ENCODE measurements at regions not wholly inside any gene's neighbourhood (a gene's known extent, or its start where the extent isn't known, plus 50 kb on each side); places are given as distances from the start of the nearest gene placed in this dataset.
"Not testable (repeated sequence)": the region's sequence is repeated elsewhere in the genome, so short reads cannot be mapped to it uniquely, and the experiment has no call there.

DNA sequence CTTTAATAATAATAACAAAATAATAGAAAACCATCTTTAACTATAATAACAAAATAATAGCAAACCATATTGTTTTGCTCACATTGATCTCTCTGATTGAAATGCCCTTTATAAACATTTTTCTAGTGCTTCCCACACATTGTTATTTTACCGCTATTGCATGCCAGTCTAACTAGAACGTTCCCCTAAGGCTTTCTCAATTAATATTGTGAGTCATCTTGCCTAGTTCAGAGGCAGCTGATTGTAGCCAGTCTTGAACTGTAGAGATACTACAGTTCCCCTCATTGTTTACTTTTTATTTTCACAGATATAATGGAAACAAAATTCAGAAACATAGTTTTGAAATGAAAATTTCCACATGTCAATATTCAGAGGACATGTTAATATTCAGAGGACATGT lies 192.3 kb upstream of the ADGRL4 start:
- DNase-seq, result no peak

DNA sequence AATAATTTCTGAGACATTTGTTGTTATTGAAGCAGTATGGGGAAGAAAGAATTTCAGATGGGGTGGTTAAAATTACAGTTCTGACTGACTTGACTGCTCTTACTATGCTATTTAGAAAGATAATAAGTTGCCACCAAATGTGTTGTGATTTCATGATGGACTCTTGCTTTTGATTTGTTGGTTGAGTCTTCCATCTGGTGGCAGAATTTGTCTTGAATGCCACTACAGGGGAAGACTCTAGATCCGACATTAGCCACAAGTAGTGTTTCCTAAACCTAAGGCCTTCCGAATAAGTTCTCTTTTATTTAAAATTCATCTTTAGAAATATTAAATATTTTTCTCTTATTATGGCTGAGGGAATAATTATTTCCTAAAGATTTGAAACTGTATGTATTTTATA lies 190.9 kb upstream of the ADGRL4 start:
- DNase-seq, result no peak

DNA sequence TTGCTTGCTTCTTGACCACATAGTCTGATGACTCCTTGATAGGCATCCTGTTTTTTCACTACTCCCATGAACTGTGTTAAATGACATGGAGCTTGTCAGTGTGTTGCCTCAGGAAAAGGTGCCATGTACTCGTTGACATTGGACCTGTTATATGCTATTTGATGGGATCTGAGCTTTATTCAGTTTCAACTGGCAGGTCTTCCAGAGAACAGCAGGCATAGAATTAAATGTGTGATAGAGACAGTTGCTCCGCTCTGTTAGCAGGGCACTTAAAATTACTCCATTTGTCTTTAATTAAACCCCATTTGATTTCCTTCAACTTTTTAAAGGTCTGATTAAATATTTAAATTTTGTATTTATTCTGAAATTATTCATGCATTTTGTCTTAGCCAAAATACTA lies 189.7 kb upstream of the ADGRL4 start:
- no peak for DNase-seq

DNA sequence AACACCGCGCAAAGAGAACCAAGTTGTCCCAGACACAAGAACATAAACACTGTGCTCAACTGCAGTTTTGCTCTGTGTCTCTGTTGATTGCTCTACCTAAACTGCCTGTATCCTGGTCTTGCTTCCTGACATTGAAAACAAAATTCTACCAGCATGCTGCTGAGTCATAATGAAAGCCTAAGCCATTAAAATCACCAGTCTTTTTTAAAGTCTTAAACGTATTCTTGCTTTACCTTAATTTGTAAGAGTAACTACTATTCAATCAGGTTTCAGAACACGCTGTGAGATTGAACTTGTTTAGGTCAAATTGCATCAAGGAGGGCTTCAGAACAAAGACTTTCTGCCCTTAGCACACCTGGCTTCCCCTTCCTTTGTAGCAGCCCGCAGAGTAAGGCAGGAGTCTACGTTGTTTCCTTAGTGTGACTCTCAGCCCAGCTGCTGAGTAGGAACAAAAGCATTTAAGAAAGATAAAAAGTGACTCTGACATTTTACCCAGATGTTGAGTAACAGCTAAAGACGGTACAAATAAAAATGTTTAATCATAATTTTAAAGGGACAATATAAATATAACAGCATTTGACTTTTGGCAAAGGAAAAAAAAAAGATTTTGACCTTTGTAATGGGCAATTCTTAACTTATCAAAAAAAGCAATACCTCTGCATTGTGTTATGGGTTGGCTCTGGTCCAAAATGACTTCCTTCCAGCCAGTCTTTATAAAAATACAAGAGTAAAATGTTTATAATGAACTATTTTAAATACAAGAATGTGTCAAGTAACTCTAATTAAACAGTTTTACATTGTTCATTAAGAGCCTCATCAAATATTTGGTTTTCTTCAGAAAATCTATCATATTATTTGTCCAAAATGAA lies 186.9 kb upstream of the ADGRL4 start:
- DNase-seq, result no peak

DNA sequence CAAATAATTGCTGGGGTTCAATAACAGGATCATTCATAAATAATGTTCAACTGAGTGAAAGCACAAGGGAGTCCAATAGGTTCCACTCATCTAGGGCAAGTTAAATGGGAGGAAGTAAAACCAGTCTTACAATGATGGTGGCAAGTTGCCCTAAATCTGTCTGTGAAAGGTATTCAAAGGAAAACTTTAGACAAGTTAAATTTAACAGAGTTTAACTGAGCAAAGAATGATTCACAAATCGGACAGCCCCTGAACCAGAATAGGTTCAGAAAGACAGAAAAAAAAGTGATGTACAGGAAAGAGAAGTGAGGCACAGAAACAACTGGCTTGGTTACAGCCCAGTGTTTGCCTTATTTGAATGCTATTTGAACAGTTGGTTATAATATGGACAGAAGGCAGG lies 183.5 kb upstream of the ADGRL4 start:
- no peak for DNase-seq

DNA sequence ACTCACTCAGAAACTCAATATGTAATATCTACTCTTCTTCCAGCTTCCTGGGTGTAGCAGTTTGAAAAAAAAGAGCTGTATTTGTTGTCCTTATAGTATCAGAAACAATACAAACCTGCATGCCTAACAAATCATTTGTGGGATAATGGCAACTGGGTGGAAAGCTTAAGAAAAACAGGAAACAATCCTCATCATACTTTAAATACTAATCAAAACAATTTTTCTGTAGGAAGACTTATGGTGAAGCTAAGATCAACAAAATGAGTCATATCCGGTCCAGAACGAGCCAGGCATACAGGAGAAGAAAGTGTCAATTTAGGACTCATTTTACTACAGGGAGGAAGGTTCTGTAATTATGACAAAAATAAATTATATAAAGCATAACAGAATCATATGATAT lies 181.8 kb upstream of the ADGRL4 start:
- DNase-seq, result no peak

DNA sequence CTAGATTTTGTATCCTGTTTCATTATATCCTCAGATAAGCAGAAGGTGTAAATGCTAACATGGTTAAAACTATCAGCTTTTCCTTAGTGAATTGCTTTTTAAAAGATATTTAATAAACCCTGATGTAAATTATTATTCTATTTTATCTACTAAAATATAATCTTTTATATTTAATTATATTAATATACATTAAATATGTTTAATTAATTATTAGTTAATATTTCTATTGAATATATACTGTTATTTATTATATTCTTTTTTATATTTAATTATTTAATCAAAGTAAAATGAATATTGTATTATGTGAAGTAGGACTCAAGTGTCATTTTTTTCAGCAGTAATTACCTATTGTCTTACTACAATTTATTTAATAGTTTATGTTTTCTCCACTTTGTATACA lies 179.7 kb upstream of the ADGRL4 start:
- DNase-seq, result no peak

DNA sequence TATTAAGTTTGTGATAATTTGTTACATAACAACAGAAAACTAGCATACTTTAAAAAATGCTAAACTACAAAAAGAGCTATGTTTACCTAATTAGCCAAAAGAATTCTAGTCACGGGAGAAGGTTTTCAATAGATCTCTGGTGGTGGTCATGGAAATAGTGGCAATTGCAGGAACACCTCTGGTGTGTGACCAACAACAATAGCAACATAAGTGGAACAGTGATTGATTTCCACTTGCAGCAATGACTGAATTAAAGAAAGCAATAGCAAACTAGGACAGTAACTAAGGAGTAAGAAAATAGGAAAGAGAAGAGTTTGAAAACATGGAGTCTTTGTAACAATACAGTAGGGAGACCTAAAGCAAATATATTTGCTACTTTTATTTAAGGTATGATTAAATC lies 171.3 kb upstream of the ADGRL4 start:
- DNase-seq, result no peak

DNA sequence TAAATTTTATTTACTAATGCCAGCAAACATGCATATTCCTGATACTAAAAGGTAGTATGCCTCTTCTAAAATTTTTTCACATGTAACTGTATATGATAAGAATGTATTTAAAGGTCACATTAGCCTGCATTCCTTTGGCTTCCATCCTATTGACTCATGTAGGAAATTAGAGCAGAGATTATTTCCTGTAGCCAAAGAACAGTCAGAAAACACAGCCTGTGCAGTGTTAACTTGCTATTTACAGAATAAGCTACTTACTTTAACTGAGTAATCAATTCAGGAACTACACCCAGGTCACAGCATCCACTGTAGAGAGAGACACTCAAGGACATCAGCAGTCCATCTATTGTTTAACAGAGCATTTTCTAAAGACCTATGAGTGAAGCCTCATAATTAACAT lies 154.5 kb upstream of the ADGRL4 start:
- no peak for DNase-seq

DNA sequence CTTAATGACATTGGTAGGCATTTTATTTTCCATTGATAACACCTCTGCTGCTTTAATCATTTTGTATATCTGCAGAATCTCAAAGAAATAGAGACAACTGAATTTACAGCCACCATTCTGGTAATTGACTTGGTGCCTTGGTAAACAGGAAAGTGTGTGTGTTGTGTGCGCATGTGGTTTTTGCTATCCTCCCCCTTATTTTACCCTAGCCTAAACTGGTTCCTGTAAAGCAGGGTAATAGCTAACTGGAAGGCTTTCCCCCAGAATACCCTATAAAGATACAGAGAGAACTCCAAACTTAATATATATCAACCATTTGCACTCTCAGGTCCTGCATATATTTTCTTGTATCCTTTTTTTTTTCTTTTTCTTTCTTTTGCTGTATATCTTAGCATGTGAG lies 149.5 kb upstream of the ADGRL4 start:
- no peak for DNase-seq

DNA sequence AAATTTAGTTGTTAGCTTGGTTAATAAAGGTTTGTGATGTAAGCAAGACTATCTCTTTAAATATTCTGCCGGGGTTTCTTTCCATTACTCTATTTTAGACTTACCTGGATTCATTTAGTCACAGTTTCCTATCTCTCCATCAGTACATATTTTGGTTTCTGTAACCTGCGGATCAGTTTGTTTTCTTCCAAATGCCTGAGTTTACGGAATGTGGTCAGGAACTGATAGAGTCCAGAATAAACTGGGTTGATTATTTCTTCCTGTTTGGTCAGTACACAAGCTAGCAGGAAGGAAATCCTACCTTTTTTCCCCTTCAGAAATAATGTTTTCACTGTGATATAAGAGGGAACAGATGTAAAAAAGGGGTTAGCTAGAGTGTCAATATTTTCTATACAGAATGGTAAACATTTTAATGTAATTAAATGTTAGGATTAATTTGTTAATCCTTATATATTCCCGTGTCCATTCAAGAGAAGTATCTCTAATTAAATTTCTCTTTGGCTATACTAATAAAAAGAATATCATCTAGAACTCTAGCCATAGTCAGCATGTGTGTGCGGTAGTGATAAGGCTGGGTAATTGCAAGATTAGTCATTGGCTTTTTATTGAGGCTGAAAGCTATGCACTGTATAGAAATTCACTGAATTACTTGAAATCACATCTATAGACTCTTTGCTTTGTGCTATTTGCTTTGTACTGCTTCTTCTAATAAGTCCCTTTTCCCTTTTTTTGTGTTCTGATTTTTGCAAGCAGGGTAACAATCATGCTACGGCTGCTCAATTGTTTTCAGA lies 144.7 kb upstream of the ADGRL4 start:
- DNase-seq, result no peak

DNA sequence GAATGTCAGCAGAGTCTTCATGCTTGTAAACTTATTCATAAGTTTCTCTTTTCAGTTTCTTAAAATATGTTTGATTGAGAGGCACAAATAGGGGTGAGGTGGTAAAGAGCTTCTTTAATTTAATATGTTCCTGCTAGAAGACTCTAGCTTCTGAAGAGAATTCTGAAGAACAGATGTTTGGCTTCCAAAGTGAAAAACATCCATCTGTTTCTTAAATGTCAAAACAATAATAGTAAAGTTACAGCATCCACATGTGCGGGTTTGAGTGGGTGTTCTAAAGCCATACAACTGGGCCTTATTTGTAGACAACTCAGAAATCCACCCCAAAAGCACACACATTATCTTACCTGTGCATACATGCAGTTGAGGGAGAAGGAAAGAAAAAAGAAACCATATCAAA lies 144.0 kb upstream of the ADGRL4 start:
- DNase-seq, result no peak

DNA sequence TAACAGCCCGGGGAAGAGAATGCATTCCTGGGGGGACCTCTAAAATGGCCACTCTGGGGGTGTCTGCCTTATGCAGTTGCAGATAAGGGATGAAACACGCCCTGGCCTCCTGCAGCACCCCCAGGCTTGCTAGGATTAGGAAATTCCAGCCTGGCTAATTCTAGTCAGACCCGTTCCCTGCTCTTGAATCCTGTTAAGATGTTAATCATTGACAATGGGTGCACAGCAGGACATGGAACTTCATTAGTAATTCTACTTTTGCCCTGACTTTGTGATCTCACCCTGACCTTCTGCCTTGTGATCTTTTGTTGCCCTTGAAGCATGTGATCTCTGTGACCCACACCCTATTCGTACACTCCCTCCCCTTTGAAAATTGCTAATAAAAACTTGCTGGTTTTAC lies 131.7 kb upstream of the ADGRL4 start:
- DNase-seq, result not testable (repeated sequence)

DNA sequence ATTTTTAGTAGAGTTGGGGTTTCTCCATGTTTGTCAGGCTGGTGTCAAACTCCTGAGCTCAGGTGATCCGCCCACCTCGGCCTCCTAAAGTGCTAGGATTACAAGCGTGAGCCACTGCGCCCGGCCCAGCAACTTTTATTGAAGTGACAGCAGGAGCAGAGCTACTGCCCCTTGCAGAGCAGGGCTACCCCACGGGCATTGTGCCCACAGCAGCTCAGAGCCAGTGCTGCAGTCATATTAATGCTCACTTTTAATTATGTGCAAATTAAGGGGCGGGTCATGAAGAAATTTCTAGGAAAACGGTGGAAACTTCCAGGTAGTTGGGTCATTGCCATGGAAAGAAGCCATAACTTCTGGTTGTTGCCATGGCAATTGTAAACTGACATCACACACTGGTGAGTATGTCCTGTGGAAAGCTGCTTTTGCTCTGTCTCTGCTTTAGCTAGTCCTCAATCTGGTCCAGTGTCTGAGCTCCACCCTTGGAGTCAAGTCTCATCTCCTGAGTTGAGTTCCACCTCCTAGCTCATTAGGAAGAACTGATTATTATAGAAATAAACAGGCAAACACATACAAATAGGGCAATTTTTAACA lies 127.3 kb upstream of the ADGRL4 start:
- no peak for DNase-seq

DNA sequence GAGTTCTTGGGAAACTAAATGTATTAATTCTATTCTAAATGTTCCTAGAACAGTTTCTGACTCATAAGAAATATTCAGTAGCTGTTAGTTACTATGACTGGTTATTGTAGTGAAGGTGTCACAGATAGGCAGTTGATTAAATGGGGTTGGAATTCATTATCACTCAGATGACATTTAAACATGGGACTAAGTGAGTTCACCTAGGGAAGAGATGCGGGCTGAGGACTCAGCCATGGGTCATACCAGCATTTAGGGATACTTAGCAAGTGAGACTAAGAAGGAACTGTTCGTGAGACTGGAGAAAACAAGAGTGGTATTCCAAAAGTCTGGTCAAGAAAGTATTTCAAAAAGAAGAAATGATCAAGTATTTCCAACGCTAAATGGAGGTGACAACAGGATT lies 125.1 kb upstream of the ADGRL4 start:
- no peak for DNase-seq

DNA sequence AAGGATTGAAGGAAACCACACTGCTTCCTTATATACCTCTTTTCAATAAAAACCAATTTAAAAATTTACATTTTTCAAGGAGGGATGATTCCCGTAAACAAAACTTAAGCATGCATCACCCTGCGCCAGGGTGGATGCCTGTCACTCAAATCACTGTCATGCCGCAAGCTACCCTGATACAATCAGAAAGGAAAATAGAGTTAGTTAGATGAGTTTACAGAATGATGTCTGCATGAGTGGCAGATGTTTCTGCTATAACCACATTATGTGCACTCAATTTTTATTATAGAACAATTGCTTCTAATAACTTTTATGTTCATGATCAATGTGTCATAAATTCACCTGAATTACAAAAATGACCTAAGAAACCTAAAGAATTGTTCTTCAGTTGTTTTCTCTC lies 123.4 kb upstream of the ADGRL4 start:
- no peak for DNase-seq

DNA sequence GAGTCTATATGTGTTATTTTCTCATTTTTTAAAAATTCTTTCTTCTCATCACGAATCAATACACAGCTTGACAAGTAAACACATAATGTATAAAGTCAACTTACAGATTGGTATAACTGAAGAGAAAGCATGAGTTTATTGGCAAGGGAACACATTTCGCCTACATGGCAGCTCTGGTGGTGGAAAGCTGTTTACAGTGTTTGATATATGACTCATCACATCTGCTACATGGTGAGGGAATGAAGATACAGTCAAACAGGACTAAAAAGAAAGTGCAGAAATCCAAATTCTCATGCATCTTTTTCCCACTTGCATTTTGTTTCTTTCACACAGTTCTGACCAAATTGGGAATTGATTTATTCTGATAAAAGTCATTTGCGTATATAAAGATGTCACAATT lies 122.2 kb upstream of the ADGRL4 start:
- no peak for DNase-seq

DNA sequence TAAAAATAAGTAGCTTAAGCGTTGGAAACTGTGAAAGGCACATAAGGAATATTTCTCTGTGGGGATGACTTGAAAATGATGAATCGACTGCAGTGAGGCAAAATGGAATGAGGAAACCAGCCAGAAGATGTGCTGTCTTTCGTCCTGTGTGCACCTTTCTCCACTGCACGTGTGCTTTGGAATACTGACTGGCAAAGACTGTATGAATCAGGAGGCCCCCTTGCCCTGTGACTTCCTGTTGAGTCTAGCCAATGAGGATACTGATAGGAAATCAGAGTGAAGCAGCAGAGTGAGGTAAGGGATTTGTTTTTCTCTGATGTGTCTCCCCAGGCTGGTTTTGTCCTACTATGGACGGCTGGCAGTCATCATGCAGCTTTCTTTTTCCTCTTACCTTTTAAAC lies 118.2 kb upstream of the ADGRL4 start:
- no peak for DNase-seq

DNA sequence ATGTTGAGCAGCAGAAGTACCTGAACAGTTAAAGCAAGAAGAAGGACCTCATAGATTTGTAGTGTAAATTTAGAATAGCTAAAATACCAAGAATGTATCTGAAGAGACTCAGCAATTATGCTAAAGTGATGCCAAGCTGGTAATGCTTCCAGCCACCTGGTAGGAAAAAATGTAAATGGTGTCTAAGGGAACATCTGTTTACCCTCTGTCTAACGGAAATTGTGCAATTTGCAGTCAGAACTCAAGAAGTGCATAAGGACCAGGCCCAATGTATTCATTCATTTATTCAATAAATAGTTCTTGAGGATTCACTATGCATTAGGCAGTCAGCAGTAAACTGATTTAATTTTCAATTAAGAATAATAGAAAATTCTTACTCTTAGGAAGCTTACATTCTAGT lies 116.0 kb upstream of the ADGRL4 start:
- no peak for DNase-seq

DNA sequence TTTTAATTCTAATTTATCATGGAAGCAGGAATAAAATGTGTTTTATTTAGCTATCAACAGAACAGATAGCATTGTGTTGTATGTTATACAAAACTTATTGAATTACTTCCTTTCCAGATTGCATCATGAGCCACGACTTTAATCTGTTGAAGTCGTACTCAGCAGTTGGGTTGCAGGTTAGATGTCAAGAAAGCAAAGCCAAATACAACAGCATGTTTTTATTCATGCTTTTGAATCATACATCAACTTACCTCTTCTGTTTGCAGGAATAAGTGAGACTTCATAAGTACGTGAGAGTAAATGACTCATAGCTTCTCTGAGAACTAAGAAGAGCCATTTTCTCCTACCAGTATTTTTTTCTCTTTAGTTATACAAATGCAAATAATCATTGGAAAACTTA lies 110.8 kb upstream of the ADGRL4 start:
- DNase-seq, result no peak

DNA sequence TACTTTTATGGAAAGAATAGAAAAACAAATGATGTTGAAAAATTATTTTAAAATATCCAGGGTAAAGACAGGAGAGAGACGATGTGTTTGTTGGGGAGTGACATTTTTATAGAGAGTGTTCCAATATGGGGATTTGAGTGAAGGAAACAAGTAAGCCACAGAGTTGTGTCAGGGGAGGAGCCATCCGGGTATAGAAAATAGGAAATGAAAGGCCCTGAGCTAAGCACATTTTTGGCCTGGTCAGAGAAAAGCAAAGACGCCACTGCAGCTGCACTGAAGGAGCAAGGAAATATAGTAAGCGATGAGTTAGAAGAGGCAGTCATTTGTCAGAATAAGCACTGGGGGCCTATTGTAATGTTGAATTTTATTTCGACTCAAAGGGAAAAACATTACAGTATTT lies 107.3 kb upstream of the ADGRL4 start:
- DNase-seq, result no peak

DNA sequence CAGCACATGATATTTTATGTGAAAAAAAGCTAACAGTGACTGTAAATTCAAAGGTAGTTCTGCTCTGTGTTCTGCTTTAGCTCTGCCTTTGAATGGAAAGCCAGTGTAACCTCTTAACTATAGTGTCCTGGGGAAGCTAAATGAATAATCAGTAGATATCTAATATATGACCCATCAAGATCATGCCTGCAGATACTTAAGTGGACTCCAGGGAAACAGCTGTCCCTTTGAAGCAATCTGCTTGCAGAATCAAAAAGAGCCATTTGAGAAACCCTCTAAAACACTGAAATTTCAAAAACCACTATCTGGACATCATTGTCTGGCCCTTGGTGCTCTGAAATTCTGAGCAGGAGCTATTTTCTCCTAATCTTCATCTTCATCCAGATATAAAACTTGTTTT lies 104.2 kb upstream of the ADGRL4 start:
- DNase-seq, result no peak

DNA sequence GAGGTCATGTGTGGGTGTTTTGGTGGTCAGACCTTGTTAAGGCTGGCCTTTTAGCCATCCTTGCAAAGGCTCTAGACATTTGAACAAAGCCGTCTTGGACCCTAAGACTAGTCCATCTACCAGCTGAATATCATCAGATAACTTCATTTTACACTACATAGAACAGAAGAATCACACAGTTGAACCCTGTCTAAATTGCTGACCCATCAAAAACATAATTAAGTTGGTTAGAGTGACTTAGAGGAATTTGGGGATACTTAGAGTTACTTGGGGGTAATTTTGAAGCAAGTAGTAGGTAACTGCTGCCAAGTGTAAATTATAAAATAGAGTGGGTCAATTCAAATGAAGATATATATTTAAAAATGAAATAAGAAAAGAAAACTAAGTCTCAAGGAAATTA lies 102.9 kb upstream of the ADGRL4 start:
- DNase-seq, result no peak

DNA sequence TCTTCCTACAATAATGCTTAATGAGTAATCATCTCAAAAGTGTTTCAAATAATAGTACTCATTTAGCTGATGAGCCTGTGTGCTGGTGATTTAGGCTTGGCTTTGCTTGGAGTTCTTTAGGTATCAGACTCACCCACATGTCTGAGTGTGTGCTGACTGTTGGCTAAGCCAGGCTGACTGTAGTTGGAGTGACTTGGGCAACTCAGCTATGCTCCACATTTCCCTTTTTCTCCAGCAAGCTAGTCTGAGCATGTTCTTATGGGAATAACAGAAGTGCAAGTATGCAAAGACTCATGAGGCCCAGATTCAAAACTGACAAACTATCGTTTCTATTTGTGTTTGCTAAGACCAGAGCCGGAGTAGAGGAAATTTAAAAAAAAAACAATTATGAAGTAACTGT lies 99.0 kb upstream of the ADGRL4 start:
- no peak for DNase-seq

Measured in femur (tissue), 1 donor.